ENCODE measurements at regions not wholly inside any gene's neighbourhood (a gene's known extent, or its start where the extent isn't known, plus 50 kb on each side); places are given as distances from the start of the nearest gene placed in this dataset.

- H3K9me3 ChIP-seq = no peaks in the 10 kb centered on the region
- no peaks in the 10 kb centered on the region for H3K4me1 ChIP-seq
- intact Hi-C loops (cut with DNase I) = no loop called here
- ATAC-seq (no peak), DNase-seq (no peak)
- TF ChIP-seq CTCF (IDR thresholded peaks at IDR 0.05) = no peak
- H3K27me3 ChIP-seq = no peaks in the 10 kb centered on the region
- no peaks in the 10 kb centered on the region for H3K36me3 ChIP-seq
- H3K4me3 ChIP-seq = no peak overlapping the region
- H3K27ac ChIP-seq = no peak overlapping the region
Measured at GRCh38 chr16:17668386-17668785, 197.6 kb upstream of the XYLT1 start.

GRCh38 chr16:17666293-17666692 lies 195.5 kb upstream of the XYLT1 start:
- Histone ChIP-seq H3K27me3 (no peaks in the 10 kb centered on the region), H3K4me1 (no peaks in the 10 kb centered on the region), H3K27ac (no peak overlapping the region), H3K36me3 (no peaks in the 10 kb centered on the region), H3K9me3 (no peaks in the 10 kb centered on the region), H3K4me3 (no peak overlapping the region)
- TF ChIP-seq CTCF (IDR thresholded peaks at IDR 0.05) = no peak
- DNase-seq (no peak), ATAC-seq (no peak)
- intact Hi-C loops (cut with DNase I) = no loop called here

GRCh38 chr16:17658881-17659280 lies 188.1 kb upstream of the XYLT1 start:
- intact Hi-C loops (cut with DNase I) = no loop called here
- no peak overlapping the region for H3K4me3 ChIP-seq
- no peak for TF ChIP-seq CTCF (IDR thresholded peaks at IDR 0.05)
- H3K4me1 ChIP-seq = no peaks in the 10 kb centered on the region
- no peaks in the 10 kb centered on the region for H3K36me3 ChIP-seq
- peaks cover 0 to 14% of the 10 kb centered on the region in 2 donors for H3K27me3 ChIP-seq
- no peak overlapping the region for H3K27ac ChIP-seq
- H3K9me3 ChIP-seq = no peaks in the 10 kb centered on the region
- no peak for DNase-seq
- no peak for ATAC-seq

GRCh38 chr16:17657045-17657444 lies 186.3 kb upstream of the XYLT1 start:
- no peaks in the 10 kb centered on the region for H3K36me3 ChIP-seq
- H3K27ac ChIP-seq = no peak overlapping the region
- H3K4me3 ChIP-seq = no peak overlapping the region
- no peak for ATAC-seq
- H3K27me3 ChIP-seq = peaks cover 0 to 22% of the 10 kb centered on the region in 2 donors
- intact Hi-C loops (cut with DNase I) = no loop called here
- no peak for DNase-seq
- H3K4me1 ChIP-seq = no peaks in the 10 kb centered on the region
- no peaks in the 10 kb centered on the region for H3K9me3 ChIP-seq
- TF ChIP-seq CTCF (IDR thresholded peaks at IDR 0.05) = no peak

GRCh38 chr16:17654571-17654970 lies 183.8 kb upstream of the XYLT1 start:
- Histone ChIP-seq H3K36me3 (no peaks in the 10 kb centered on the region), H3K4me3 (no peak overlapping the region), H3K9me3 (no peaks in the 10 kb centered on the region), H3K27ac (no peak overlapping the region), H3K27me3 (peaks cover 0 to 26% of the 10 kb centered on the region in 2 donors), H3K4me1 (no peaks in the 10 kb centered on the region)
- no peak for TF ChIP-seq CTCF (IDR thresholded peaks at IDR 0.05)
- intact Hi-C loops (cut with DNase I) = no loop called here
- DNase-seq = no peak
- ATAC-seq = no peak

Measured in left lung (tissue), 4 donors.